NB4 (cell line): ENCODE measurements at regions not wholly inside any gene's neighbourhood (a gene's known extent, or its start where the extent isn't known, plus 50 kb on each side); places are given as distances from the start of the nearest gene placed in this dataset.

Source experiments
- TF ChIP-seq, protein P1 (sequence below): IDR thresholded peaks from 2 replicates; pipeline ENCODE4 v1.6.1; 2011; ENCODE audit warnings: low read depth, low read length
- TF ChIP-seq, protein P2 (sequence below): IDR thresholded peaks from one replicate; pipeline ENCODE4 v1.5.1; 2012; ENCODE audit warnings: low read depth, low read length

DNA sequence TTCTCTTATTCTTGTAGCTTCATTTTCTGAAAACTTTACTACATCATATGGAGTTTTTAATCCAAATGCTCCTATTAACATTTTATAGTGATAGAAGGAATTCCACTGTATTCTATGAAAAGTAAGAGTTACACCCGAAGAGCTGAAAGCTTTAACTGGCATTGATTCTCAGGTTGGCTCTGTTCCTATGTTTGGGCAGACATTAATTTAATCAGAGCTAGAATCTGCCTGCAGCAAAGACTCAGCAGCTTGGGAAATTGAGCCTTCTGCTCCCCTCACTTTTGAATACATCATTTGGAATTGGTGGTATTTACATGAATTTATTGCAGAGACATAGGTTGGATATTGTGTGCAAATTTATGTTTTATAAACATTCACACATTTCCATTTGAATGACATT lies 1494.7 kb downstream of the CDH8 start:
- TF ChIP-seq, protein P1, sequence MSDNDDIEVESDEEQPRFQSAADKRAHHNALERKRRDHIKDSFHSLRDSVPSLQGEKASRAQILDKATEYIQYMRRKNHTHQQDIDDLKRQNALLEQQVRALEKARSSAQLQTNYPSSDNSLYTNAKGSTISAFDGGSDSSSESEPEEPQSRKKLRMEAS, result no peak
- TF ChIP-seq, protein P2, sequence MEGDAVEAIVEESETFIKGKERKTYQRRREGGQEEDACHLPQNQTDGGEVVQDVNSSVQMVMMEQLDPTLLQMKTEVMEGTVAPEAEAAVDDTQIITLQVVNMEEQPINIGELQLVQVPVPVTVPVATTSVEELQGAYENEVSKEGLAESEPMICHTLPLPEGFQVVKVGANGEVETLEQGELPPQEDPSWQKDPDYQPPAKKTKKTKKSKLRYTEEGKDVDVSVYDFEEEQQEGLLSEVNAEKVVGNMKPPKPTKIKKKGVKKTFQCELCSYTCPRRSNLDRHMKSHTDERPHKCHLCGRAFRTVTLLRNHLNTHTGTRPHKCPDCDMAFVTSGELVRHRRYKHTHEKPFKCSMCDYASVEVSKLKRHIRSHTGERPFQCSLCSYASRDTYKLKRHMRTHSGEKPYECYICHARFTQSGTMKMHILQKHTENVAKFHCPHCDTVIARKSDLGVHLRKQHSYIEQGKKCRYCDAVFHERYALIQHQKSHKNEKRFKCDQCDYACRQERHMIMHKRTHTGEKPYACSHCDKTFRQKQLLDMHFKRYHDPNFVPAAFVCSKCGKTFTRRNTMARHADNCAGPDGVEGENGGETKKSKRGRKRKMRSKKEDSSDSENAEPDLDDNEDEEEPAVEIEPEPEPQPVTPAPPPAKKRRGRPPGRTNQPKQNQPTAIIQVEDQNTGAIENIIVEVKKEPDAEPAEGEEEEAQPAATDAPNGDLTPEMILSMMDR, result no peak
